A549 (cell line): ENCODE measurements at regions not wholly inside any gene's neighbourhood (a gene's known extent, or its start where the extent isn't known, plus 50 kb on each side); places are given as distances from the start of the nearest gene placed in this dataset.

ENCODE experiments used
- ATAC-seq, 2 experiments: fragments of 200-7000 bp in 1 of 2; fragments of >200 bp in 1 of 2; cut with Nextera tagmentation in 1 of 2; cut with Tn5 transposase in 1 of 2; 3 replicates each; pipeline versions ENCODE4 v1.8.0 to v1.9.1; 2018 to 2020; ENCODE audit warnings: mild to moderate bottlenecking in 1 of 2, moderate library complexity in 1 of 2
- CTCF ChIA-PET: fragments of 300-600 bp; sonication (Branson Sonifier 250); formaldehyde crosslinking; extraction: SDS; loops from one replicate; lab custom pipeline; 2021; ENCODE audit warnings: antibody characterized with exemption, inconsistent platforms; lab: Yijun Ruan, JAX
- POLR2A ChIA-PET: fragments of 350-600 bp; formaldehyde crosslinking; extraction: SDS; loops from one replicate; lab custom pipeline; 2021; ENCODE audit warnings: antibody characterized with exemption, inconsistent platforms; lab: Yijun Ruan, JAX
- DNase-seq, 2 experiments: peaks; one replicate each; pipeline versions ENCODE4 v3.0.0 to v3.0.0-alpha.2; 2011 to 2016; ENCODE audit warnings: low read depth in 1 of 2, low spot score in 1 of 2
- FAIRE-seq: peaks from 2 replicates; lab custom pipeline; 2011; peaks lifted over from hg19 to GRCh38; lab: Jason Lieb, UNC
- H3K27ac ChIP-seq, 2 experiments: fragments of >200 bp; sonication (Bioruptor Twin); formaldehyde crosslinking; 3 replicates each; pipeline ENCODE4 v1.5.1; 2016 to 2017
- H3K4me1 ChIP-seq: fragments of >200 bp; sonication (Bioruptor Twin); formaldehyde crosslinking; 3 replicates; pipeline ENCODE4 v1.6.1; 2016
- H3K4me2 ChIP-seq: fragments of >200 bp; sonication (Bioruptor Twin); formaldehyde crosslinking; 3 replicates; pipeline ENCODE4 v1.6.1; 2016
- H3K4me3 ChIP-seq: fragments of >200 bp; sonication (Bioruptor Twin); formaldehyde crosslinking; 3 replicates; pipeline ENCODE4 v1.5.1; 2016
- H3K9me3 ChIP-seq: fragments of >200 bp; sonication (Bioruptor Twin); formaldehyde crosslinking; 3 replicates; pipeline ENCODE4 v1.6.1; 2016
- CBX2 ChIP-seq: fragments of 200-600 bp; sonication (generic); IDR thresholded peaks from 2 replicates; pipeline ENCODE4 v1.6.1; 2016; ENCODE audit warnings: low read depth, mild to moderate bottlenecking, borderline replicate concordance
- CEBPB ChIP-seq, 2 experiments: fragments of >200 bp in 1 of 2; sonication (Bioruptor Twin) in 1 of 2; formaldehyde crosslinking in 1 of 2; IDR thresholded peaks; 2 replicates each; pipeline ENCODE4 v1.6.1; 2012 to 2016
- CHD2 ChIP-seq: fragments of 150-350 bp; IDR thresholded peaks from 2 replicates; pipeline ENCODE4 v1.6.1; 2014; ENCODE audit warnings: low read length; ENCODE audit not compliant: partially characterized antibody
- EP300 ChIP-seq, 2 experiments: fragments of >200 bp; sonication (Bioruptor Twin); formaldehyde crosslinking; IDR thresholded peaks; 2 replicates in 1 of 2; 3 replicates in 1 of 2; pipeline ENCODE4 v1.6.1; 2016 to 2017
- FOSB ChIP-seq: fragments of 250-450 bp; sonication (Bioruptor Pico); IDR thresholded peaks from 2 replicates; pipeline ENCODE4 v1.5.0; 2020; ENCODE audit warnings: mild to moderate bottlenecking, moderate library complexity
- HEYL ChIP-seq: fragments of 250-450 bp; sonication (Bioruptor Pico); IDR thresholded peaks from 2 replicates; pipeline ENCODE4 v1.8.0; 2021; ENCODE audit warnings: mild to moderate bottlenecking, moderate library complexity
- JUN ChIP-seq, 2 experiments: fragments of >200 bp; sonication (Bioruptor Twin); formaldehyde crosslinking; IDR thresholded peaks; 2 replicates in 1 of 2; 3 replicates in 1 of 2; pipeline ENCODE4 v1.6.1; 2016 to 2017
- KDM1A ChIP-seq: fragments of 200-600 bp; sonication (generic); IDR thresholded peaks from 2 replicates; pipeline ENCODE4 v1.6.1; 2016; ENCODE audit warnings: low read depth, mild to moderate bottlenecking
- MAFK ChIP-seq: fragments of 450-650 bp; IDR thresholded peaks from 2 replicates; pipeline ENCODE4 v1.6.1; 2014; ENCODE audit not compliant: partially characterized antibody
- MAZ ChIP-seq: fragments of 150-350 bp; IDR thresholded peaks from 2 replicates; pipeline ENCODE4 v1.6.1; 2014; ENCODE audit warnings: antibody characterized with exemption, low read depth, low read length, borderline replicate concordance
- MYC ChIP-seq: IDR thresholded peaks from 2 replicates; pipeline ENCODE4 v1.6.1; 2012; ENCODE audit warnings: mild to moderate bottlenecking, inconsistent platforms, low read length, improper control_type of control experiment, borderline replicate concordance
- NR3C1 ChIP-seq: fragments of >200 bp; sonication (Bioruptor Twin); formaldehyde crosslinking; IDR thresholded peaks from 3 replicates; pipeline ENCODE4 v1.6.1; 2017
- PHF8 ChIP-seq: fragments of 200-600 bp; sonication (generic); IDR thresholded peaks from 2 replicates; pipeline ENCODE4 v1.6.1; 2016; ENCODE audit warnings: low read depth, mild to moderate bottlenecking, antibody characterized with exemption, moderate library complexity, borderline replicate concordance
- POLR2AphosphoS2 ChIP-seq: conservative IDR thresholded peaks from 2 replicates; pipeline ENCODE4 v1.6.1; 2012; ENCODE audit warnings: low read length, improper control_type of control experiment, inconsistent platforms
- RAD21 ChIP-seq, 2 experiments: fragments of >200 bp in 1 of 2; sonication (Bioruptor Twin) in 1 of 2; formaldehyde crosslinking in 1 of 2; IDR thresholded peaks in 1 of 2; conservative IDR thresholded peaks in 1 of 2; 2 replicates in 1 of 2; 3 replicates in 1 of 2; pipeline ENCODE4 v1.6.1; 2012 to 2018; ENCODE audit warnings: inconsistent platforms in 1 of 2
- RFX5 ChIP-seq: fragments of 450-650 bp; IDR thresholded peaks from 2 replicates; pipeline ENCODE4 v1.7.1; 2014; ENCODE audit warnings: antibody characterized with exemption, mild to moderate bottlenecking, moderate library complexity
- SMC3 ChIP-seq: fragments of >200 bp; sonication (Bioruptor Twin); formaldehyde crosslinking; IDR thresholded peaks from 3 replicates; pipeline ENCODE4 v1.6.1; 2018; ENCODE audit warnings: inconsistent platforms
- TP53 ChIP-seq: fragments of 250-450 bp; sonication (Bioruptor Pico); IDR thresholded peaks from 2 replicates; pipeline ENCODE4 v1.5.0; 2021; ENCODE audit warnings: mild to moderate bottlenecking, moderate library complexity
- ZFP36 ChIP-seq: fragments of 450-650 bp; IDR thresholded peaks from 2 replicates; pipeline ENCODE4 v1.6.1; 2014; ENCODE audit warnings: borderline replicate concordance; ENCODE audit not compliant: partially characterized antibody
- ZNF302 ChIP-seq: fragments of 250-450 bp; sonication (Bioruptor Pico); IDR thresholded peaks from 2 replicates; pipeline ENCODE4 v1.9.0; 2021; ENCODE audit warnings: inconsistent platforms, mild to moderate bottlenecking, moderate library complexity
- ZSCAN20 ChIP-seq: fragments of 250-450 bp; sonication (Bioruptor Pico); IDR thresholded peaks from 2 replicates; pipeline ENCODE4 v1.8.0; 2022; ENCODE audit warnings: mild to moderate bottlenecking, moderate library complexity
- WGBS: methylation state at CpG from one replicate; pipeline ENCODE4 v1.1.6; 2017; ENCODE audit errors: missing lambda C conversion rate; 5-methylcytosine and 5-hydroxymethylcytosine counted together
- TF ChIP-seq, protein P1 (sequence below): IDR thresholded peaks from 2 replicates; pipeline ENCODE4 v1.6.1; 2012
- TF ChIP-seq, protein P2 (sequence below): fragments of 200-600 bp; sonication (generic); IDR thresholded peaks from 2 replicates; pipeline ENCODE4 v1.6.1; 2016; ENCODE audit warnings: antibody characterized with exemption, mild to moderate bottlenecking, moderate library complexity
- TF ChIP-seq, protein P3 (sequence below): fragments of 450-650 bp; IDR thresholded peaks from 2 replicates; pipeline ENCODE4 v1.6.1; 2014; ENCODE audit warnings: antibody characterized with exemption
- TF ChIP-seq, protein P4 (sequence below): fragments of >200 bp; sonication (Bioruptor Twin); formaldehyde crosslinking; IDR thresholded peaks from 2 replicates; pipeline ENCODE4 v1.6.1; 2016
- TF ChIP-seq, protein P5 (sequence below): fragments of >200 bp; sonication (Bioruptor Twin); formaldehyde crosslinking; IDR thresholded peaks from 3 replicates; pipeline ENCODE4 v1.5.1; 2016
- TF ChIP-seq, protein P6 (sequence below): IDR thresholded peaks from 2 replicates; pipeline ENCODE4 v1.6.1; 2012; ENCODE audit warnings: low read depth, borderline replicate concordance
- TF ChIP-seq, protein P7 (sequence below): fragments of 150-350 bp; IDR thresholded peaks from 2 replicates; pipeline ENCODE4 v1.6.1; 2014; ENCODE audit warnings: low read depth, mild to moderate bottlenecking, low read length

DNA sequence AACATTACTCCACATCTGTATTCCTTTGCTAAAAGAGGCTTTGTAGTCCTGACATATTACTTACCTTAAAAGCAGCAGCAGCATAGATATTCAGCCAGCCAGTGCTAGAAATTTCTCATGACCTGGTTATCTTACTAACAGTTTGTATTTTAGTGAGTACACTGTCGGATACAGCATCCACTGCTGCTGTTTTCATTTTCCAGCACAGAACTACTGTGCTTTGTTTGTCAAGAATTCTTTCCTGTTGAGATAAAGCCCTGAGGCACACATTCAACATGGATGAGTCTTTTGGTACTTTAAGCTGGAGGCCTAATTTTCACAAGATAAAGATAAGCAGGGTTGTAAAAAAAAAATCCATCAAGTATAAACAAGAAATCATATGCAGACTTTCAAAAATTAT, 311.2 kb upstream of the OPRM1 start:
- 20% methylated on average over 1 of the region's 1 CpG for WGBS
- Histone ChIP-seq H3K4me3 (no peak overlapping the region), H3K4me2 (no peak overlapping the region), H3K27ac (no peak overlapping the region), H3K9me3 (no peaks in the 10 kb centered on the region), H3K4me1 (no peaks in the 10 kb centered on the region)
- ChIA-PET POLR2A (no interaction called here), CTCF (no interaction called here)
- no peak for FAIRE-seq
- ATAC-seq: no peak
- TF ChIP-seq CBX2 (no peak), HEYL (CRISPR knock-in tag) (no peak), ZFP36 (no peak), TP53 (no peak), FOSB (CRISPR knock-in tag) (no peak), EP300 (IDR thresholded peaks at IDR 0.05) (no peak), KDM1A (no peak), RFX5 (no peak), SMC3 (no peak), CEBPB (IDR thresholded peaks at IDR 0.05) (no peak), JUN (IDR thresholded peaks at IDR 0.05) (no peak)
- TF ChIP-seq, protein P1, sequence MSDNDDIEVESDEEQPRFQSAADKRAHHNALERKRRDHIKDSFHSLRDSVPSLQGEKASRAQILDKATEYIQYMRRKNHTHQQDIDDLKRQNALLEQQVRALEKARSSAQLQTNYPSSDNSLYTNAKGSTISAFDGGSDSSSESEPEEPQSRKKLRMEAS: no peak
- TF ChIP-seq, protein P2, sequence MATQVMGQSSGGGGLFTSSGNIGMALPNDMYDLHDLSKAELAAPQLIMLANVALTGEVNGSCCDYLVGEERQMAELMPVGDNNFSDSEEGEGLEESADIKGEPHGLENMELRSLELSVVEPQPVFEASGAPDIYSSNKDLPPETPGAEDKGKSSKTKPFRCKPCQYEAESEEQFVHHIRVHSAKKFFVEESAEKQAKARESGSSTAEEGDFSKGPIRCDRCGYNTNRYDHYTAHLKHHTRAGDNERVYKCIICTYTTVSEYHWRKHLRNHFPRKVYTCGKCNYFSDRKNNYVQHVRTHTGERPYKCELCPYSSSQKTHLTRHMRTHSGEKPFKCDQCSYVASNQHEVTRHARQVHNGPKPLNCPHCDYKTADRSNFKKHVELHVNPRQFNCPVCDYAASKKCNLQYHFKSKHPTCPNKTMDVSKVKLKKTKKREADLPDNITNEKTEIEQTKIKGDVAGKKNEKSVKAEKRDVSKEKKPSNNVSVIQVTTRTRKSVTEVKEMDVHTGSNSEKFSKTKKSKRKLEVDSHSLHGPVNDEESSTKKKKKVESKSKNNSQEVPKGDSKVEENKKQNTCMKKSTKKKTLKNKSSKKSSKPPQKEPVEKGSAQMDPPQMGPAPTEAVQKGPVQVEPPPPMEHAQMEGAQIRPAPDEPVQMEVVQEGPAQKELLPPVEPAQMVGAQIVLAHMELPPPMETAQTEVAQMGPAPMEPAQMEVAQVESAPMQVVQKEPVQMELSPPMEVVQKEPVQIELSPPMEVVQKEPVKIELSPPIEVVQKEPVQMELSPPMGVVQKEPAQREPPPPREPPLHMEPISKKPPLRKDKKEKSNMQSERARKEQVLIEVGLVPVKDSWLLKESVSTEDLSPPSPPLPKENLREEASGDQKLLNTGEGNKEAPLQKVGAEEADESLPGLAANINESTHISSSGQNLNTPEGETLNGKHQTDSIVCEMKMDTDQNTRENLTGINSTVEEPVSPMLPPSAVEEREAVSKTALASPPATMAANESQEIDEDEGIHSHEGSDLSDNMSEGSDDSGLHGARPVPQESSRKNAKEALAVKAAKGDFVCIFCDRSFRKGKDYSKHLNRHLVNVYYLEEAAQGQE: no peak
- TF ChIP-seq, protein P3, sequence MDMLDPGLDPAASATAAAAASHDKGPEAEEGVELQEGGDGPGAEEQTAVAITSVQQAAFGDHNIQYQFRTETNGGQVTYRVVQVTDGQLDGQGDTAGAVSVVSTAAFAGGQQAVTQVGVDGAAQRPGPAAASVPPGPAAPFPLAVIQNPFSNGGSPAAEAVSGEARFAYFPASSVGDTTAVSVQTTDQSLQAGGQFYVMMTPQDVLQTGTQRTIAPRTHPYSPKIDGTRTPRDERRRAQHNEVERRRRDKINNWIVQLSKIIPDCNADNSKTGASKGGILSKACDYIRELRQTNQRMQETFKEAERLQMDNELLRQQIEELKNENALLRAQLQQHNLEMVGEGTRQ: no peak
- TF ChIP-seq, protein P4, sequence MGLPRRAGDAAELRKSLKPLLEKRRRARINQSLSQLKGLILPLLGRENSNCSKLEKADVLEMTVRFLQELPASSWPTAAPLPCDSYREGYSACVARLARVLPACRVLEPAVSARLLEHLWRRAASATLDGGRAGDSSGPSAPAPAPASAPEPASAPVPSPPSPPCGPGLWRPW: no peak
- TF ChIP-seq, protein P5, sequence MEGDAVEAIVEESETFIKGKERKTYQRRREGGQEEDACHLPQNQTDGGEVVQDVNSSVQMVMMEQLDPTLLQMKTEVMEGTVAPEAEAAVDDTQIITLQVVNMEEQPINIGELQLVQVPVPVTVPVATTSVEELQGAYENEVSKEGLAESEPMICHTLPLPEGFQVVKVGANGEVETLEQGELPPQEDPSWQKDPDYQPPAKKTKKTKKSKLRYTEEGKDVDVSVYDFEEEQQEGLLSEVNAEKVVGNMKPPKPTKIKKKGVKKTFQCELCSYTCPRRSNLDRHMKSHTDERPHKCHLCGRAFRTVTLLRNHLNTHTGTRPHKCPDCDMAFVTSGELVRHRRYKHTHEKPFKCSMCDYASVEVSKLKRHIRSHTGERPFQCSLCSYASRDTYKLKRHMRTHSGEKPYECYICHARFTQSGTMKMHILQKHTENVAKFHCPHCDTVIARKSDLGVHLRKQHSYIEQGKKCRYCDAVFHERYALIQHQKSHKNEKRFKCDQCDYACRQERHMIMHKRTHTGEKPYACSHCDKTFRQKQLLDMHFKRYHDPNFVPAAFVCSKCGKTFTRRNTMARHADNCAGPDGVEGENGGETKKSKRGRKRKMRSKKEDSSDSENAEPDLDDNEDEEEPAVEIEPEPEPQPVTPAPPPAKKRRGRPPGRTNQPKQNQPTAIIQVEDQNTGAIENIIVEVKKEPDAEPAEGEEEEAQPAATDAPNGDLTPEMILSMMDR: no peak
- TF ChIP-seq, protein P6, sequence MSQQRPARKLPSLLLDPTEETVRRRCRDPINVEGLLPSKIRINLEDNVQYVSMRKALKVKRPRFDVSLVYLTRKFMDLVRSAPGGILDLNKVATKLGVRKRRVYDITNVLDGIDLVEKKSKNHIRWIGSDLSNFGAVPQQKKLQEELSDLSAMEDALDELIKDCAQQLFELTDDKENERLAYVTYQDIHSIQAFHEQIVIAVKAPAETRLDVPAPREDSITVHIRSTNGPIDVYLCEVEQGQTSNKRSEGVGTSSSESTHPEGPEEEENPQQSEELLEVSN: no peak
- no peak for DNase-seq

DNA sequence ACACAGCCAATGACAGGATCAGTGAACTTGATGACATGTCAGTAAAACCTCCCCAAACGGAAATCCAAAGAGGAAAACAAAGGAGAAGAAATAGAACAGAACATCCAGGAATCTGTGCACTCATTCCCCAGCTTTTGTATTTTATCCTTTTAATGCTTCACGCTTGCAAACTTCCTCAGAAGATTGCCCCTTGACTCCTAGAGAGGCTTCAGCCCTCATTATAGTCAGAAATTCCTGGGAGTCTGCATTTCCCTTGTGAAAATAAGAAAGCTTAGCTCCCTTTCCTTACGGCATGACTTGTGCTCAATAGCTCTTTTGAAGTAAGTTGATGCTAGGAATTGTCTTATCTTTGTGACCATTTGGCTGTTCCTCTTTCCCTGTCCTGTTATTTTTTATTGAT, 313.6 kb upstream of the OPRM1 start:
- 50% methylated on average over 3 of the region's 3 CpGs for WGBS
- TF ChIP-seq ZNF302 (CRISPR knock-in tag): no peak
- no peak for TF ChIP-seq ZFP36
- no peak for TF ChIP-seq NR3C1
- no peak for TF ChIP-seq RAD21 (conservative IDR thresholded peaks at IDR 0.05 in 1 of 2, IDR thresholded peaks at IDR 0.05 in 1 of 2)
- no peak for TF ChIP-seq MAFK
- no peak for TF ChIP-seq HEYL (CRISPR knock-in tag)
- no peak for TF ChIP-seq ZSCAN20 (CRISPR knock-in tag)
- TF ChIP-seq RFX5: no peak
- TF ChIP-seq, protein P7, sequence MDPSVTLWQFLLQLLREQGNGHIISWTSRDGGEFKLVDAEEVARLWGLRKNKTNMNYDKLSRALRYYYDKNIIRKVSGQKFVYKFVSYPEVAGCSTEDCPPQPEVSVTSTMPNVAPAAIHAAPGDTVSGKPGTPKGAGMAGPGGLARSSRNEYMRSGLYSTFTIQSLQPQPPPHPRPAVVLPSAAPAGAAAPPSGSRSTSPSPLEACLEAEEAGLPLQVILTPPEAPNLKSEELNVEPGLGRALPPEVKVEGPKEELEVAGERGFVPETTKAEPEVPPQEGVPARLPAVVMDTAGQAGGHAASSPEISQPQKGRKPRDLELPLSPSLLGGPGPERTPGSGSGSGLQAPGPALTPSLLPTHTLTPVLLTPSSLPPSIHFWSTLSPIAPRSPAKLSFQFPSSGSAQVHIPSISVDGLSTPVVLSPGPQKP: no peak
- TF ChIP-seq CHD2: no peak
- TF ChIP-seq MAZ: no peak
- TF ChIP-seq MYC: no peak
- no peak for TF ChIP-seq PHF8
- TF ChIP-seq, protein P3: no peak
- TF ChIP-seq POLR2AphosphoS2: no peak

More for the DNA sequence above, 313.6 kb upstream of the OPRM1 start:
- no peak for DNase-seq
- ChIA-PET CTCF (no interaction called here), POLR2A (no interaction called here)
- Histone ChIP-seq H3K4me3 (no peak overlapping the region), H3K4me1 (no peaks in the 10 kb centered on the region), H3K4me2 (no peak overlapping the region), H3K27ac (no peak overlapping the region), H3K9me3 (no peaks in the 10 kb centered on the region)
- FAIRE-seq: no peak
- ATAC-seq: no peak
